ENCODE measurements at regions not wholly inside any gene's neighbourhood (a gene's known extent, or its start where the extent isn't known, plus 50 kb on each side); places are given as distances from the start of the nearest gene placed in this dataset.

DNA sequence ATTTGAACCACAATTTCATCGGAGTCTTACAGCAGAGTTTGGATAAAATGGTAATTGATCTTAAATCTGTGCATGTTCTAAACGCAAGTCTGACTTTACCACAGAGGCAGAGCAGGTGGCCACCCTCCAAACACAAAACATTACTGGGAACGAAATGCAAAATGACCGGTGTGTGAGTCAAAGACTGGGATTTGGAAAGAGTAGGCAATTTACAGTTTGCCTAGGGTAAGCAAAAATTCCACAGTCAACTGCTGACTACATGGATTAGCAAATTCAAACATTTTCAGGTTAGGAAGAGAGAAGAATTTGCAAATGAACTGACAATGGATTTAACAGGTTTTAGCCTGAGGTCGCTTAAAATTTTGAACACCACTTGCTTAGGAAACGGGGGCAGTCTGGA, 444.4 kb downstream of the HDGFL1 start:
- TF ChIP-seq EZH2 (IDR thresholded peaks at IDR 0.05) = no peak
- TF ChIP-seq CTCF (IDR thresholded peaks at IDR 0.05) = no peak

Data from neural progenitor cell (in vitro differentiated cells).